Activated CD4-positive, alpha-beta T cell treated with anti-CD3 and anti-CD28 coated beads, Interleukin-2, amount 10 ng/mL, durations not matched to agents 7 days and 5 days (primary cell): ENCODE measurements at regions not wholly inside any gene's neighbourhood (a gene's known extent, or its start where the extent isn't known, plus 50 kb on each side); places are given as distances from the start of the nearest gene placed in this dataset.

Experiments used
- CTCF ChIA-PET: fragments of 350-600 bp; sonication (Branson Sonifier 250); formaldehyde crosslinking; loops from one replicate; lab custom pipeline; 2021; ENCODE audit warnings: antibody characterized with exemption; lab: Charles Lee
- POLR2A ChIA-PET: fragments of 350-600 bp; sonication (Branson Sonifier 250); formaldehyde crosslinking; loops from one replicate; lab custom pipeline; 2021; ENCODE audit warnings: antibody characterized with exemption; lab: Charles Lee
- DNase-seq: peaks from one replicate; pipeline ENCODE4 v3.0.0-alpha.2; 2020
- H3K27ac Mint-ChIP-seq: one replicate; pipeline ENCODE4 v1.8.0; 2021; ENCODE audit warnings: mild to moderate bottlenecking, moderate library complexity, mixed read lengths
- H3K27me3 Mint-ChIP-seq: one replicate; pipeline ENCODE4 v1.8.0; 2021; ENCODE audit warnings: mixed read lengths
- H3K36me3 Mint-ChIP-seq: one replicate; pipeline ENCODE4 v1.8.0; 2021; ENCODE audit warnings: low read depth, mixed read lengths
- H3K4me1 Mint-ChIP-seq: one replicate; pipeline ENCODE4 v1.8.0; 2021; ENCODE audit warnings: mixed read lengths
- H3K4me3 Mint-ChIP-seq: one replicate; pipeline ENCODE4 v1.8.0; 2021; ENCODE audit warnings: mild to moderate bottlenecking, moderate library complexity, mixed read lengths
- H3K9me3 Mint-ChIP-seq: one replicate; pipeline ENCODE4 v1.8.0; 2021; ENCODE audit warnings: mixed read lengths

- Mint-ChIP-seq H3K27ac (no peak overlapping the region), H3K4me1 (no peaks in the 10 kb centered on the region), H3K9me3 (peaks cover 6% of the 10 kb centered on the region), H3K27me3 (no peaks in the 10 kb centered on the region), H3K36me3 (no peaks in the 10 kb centered on the region), H3K4me3 (no peak overlapping the region)
- CTCF ChIA-PET: no interaction called here
- POLR2A ChIA-PET: no interaction called here
- DNase-seq: no peak
Measured at GRCh38 chr2:52542297-52542696, 1225.3 kb upstream of the CHAC2 start.

- H3K4me3 Mint-ChIP-seq: no peak overlapping the region
- ChIA-PET CTCF (no interaction called here), POLR2A (no interaction called here)
- no peaks in the 10 kb centered on the region for H3K36me3 Mint-ChIP-seq
- DNase-seq: no peak
- H3K9me3 Mint-ChIP-seq: peaks cover 5% of the 10 kb centered on the region
- H3K27ac Mint-ChIP-seq: no peak overlapping the region
- no peaks in the 10 kb centered on the region for H3K4me1 Mint-ChIP-seq
- H3K27me3 Mint-ChIP-seq: no peaks in the 10 kb centered on the region
Measured at GRCh38 chr2:52539026-52539970, 1228.3 kb upstream of the CHAC2 start.

DNA sequence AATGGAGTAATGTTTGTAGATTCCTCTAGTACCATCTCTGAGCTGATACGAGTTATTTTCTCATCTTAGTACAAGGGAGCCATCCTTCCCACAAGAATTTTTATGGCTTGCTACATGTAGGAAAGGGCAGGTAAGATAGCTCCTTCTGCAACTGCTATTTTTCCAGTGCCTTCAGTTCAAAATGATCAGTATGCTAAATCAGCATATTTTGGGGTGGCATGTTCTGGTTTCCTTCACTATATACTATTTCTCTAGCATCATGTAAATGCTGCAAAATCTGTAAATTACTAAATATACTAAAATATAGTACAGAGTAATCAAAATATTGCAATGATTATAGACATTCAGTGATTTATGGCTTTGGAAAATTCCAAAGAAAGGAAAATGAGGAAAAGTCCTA lies 1230.0 kb upstream of the CHAC2 start:
- peaks cover 4% of the 10 kb centered on the region for H3K9me3 Mint-ChIP-seq
- ChIA-PET POLR2A (no interaction called here), CTCF (no interaction called here)
- no peak for DNase-seq
- H3K27ac Mint-ChIP-seq: no peak overlapping the region
- H3K36me3 Mint-ChIP-seq: no peaks in the 10 kb centered on the region
- H3K27me3 Mint-ChIP-seq: no peaks in the 10 kb centered on the region
- no peaks in the 10 kb centered on the region for H3K4me1 Mint-ChIP-seq
- no peak overlapping the region for H3K4me3 Mint-ChIP-seq

GRCh38 chr2:52536929-52537460 lies 1230.6 kb upstream of the CHAC2 start:
- H3K36me3 Mint-ChIP-seq: no peaks in the 10 kb centered on the region
- H3K27me3 Mint-ChIP-seq: no peaks in the 10 kb centered on the region
- no peak overlapping the region for H3K4me3 Mint-ChIP-seq
- H3K27ac Mint-ChIP-seq: no peak overlapping the region
- H3K4me1 Mint-ChIP-seq: no peaks in the 10 kb centered on the region
- H3K9me3 Mint-ChIP-seq: peaks cover 3% of the 10 kb centered on the region
- DNase-seq: no peak
- CTCF ChIA-PET: no interaction called here
- POLR2A ChIA-PET: no interaction called here

GRCh38 chr2:52532956-52533355 lies 1234.6 kb upstream of the CHAC2 start:
- Mint-ChIP-seq H3K27ac (no peak overlapping the region), H3K36me3 (no peaks in the 10 kb centered on the region)
- POLR2A ChIA-PET: no interaction called here

DNA sequence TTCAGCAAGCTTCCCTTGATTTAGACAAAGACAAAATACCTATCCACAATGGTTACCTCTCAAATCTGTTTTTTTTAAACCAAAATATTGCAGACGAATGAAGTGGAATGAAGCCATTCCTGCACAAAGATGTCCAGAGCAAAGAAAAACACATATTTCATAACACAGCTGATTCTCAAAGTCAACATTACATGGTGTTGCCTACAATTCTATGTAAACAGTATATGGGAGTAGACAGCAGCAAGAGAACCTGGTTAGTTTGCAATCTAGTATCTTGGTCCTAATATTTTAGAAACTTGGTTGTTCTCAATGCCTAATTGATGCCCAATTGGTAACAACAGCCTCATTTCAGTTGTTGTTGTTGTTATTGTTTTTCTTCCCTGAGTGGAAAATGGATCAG lies 1240.9 kb upstream of the CHAC2 start:
- Mint-ChIP-seq H3K36me3 (no peaks in the 10 kb centered on the region), H3K4me3 (no peak overlapping the region), H3K27me3 (no peaks in the 10 kb centered on the region), H3K27ac (no peak overlapping the region), H3K9me3 (peaks cover 3% of the 10 kb centered on the region), H3K4me1 (no peaks in the 10 kb centered on the region)
- CTCF ChIA-PET: no interaction called here
- no peak for DNase-seq
- POLR2A ChIA-PET: no interaction called here

More at GRCh38 chr2:52532956-52533355, 1234.6 kb upstream of the CHAC2 start:
- CTCF ChIA-PET: no interaction called here
- no peak for DNase-seq
- Mint-ChIP-seq H3K9me3 (peaks cover 5% of the 10 kb centered on the region), H3K4me1 (no peaks in the 10 kb centered on the region), H3K4me3 (no peak overlapping the region), H3K27me3 (no peaks in the 10 kb centered on the region)

DNA sequence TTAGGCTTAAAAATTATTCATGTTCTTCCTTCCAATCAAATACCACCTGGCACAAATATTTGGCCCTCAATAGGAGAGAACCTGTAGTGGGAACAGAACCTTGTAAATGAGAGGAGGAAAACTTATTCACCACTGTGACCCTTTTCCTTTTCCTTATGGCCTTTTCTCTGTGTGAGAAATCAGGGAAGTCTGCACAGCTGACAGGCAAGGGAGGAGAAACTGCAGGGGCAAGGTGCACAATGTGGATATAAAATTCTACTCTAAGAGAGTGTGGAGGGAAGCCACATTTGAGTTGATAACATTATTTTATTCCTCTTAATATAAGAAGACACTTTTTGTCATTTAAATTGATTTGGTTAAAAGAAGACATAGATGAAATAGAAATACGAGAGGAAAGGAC lies 1247.0 kb upstream of the CHAC2 start:
- no peaks in the 10 kb centered on the region for H3K9me3 Mint-ChIP-seq
- H3K27ac Mint-ChIP-seq: no peak overlapping the region
- no peaks in the 10 kb centered on the region for H3K36me3 Mint-ChIP-seq
- DNase-seq: no peak
- no peaks in the 10 kb centered on the region for H3K4me1 Mint-ChIP-seq
- H3K27me3 Mint-ChIP-seq: no peaks in the 10 kb centered on the region
- CTCF ChIA-PET: no interaction called here
- POLR2A ChIA-PET: no interaction called here
- H3K4me3 Mint-ChIP-seq: no peak overlapping the region

GRCh38 chr2:52518678-52519077 lies 1248.9 kb upstream of the CHAC2 start:
- POLR2A ChIA-PET: no interaction called here
- H3K4me1 Mint-ChIP-seq: no peaks in the 10 kb centered on the region
- CTCF ChIA-PET: no interaction called here
- no peaks in the 10 kb centered on the region for H3K36me3 Mint-ChIP-seq
- no peaks in the 10 kb centered on the region for H3K27me3 Mint-ChIP-seq
- H3K27ac Mint-ChIP-seq: no peak overlapping the region
- H3K4me3 Mint-ChIP-seq: no peak overlapping the region
- H3K9me3 Mint-ChIP-seq: no peaks in the 10 kb centered on the region
- DNase-seq: no peak

GRCh38 chr2:52512760-52513159 lies 1254.8 kb upstream of the CHAC2 start:
- H3K4me1 Mint-ChIP-seq: no peaks in the 10 kb centered on the region
- no peaks in the 10 kb centered on the region for H3K36me3 Mint-ChIP-seq
- no peak overlapping the region for H3K27ac Mint-ChIP-seq
- POLR2A ChIA-PET: no interaction called here
- DNase-seq: no peak
- H3K9me3 Mint-ChIP-seq: peaks cover 4% of the 10 kb centered on the region
- CTCF ChIA-PET: no interaction called here
- no peak overlapping the region for H3K4me3 Mint-ChIP-seq
- no peaks in the 10 kb centered on the region for H3K27me3 Mint-ChIP-seq

GRCh38 chr2:52510432-52510831 lies 1257.2 kb upstream of the CHAC2 start:
- peaks cover 4% of the 10 kb centered on the region for H3K9me3 Mint-ChIP-seq
- H3K4me3 Mint-ChIP-seq: no peak overlapping the region
- ChIA-PET CTCF (no interaction called here), POLR2A (no interaction called here)
- no peaks in the 10 kb centered on the region for H3K27me3 Mint-ChIP-seq
- H3K4me1 Mint-ChIP-seq: no peaks in the 10 kb centered on the region
- H3K36me3 Mint-ChIP-seq: no peaks in the 10 kb centered on the region
- H3K27ac Mint-ChIP-seq: no peak overlapping the region
- no peak for DNase-seq

GRCh38 chr2:52502476-52502860 lies 1265.1 kb upstream of the CHAC2 start:
- no peaks in the 10 kb centered on the region for H3K27me3 Mint-ChIP-seq
- POLR2A ChIA-PET: no interaction called here
- no peaks in the 10 kb centered on the region for H3K4me1 Mint-ChIP-seq
- no peak overlapping the region for H3K4me3 Mint-ChIP-seq
- H3K36me3 Mint-ChIP-seq: no peaks in the 10 kb centered on the region
- H3K27ac Mint-ChIP-seq: no peak overlapping the region
- no peak for DNase-seq
- peaks cover 5% of the 10 kb centered on the region for H3K9me3 Mint-ChIP-seq
- CTCF ChIA-PET: no interaction called here

DNA sequence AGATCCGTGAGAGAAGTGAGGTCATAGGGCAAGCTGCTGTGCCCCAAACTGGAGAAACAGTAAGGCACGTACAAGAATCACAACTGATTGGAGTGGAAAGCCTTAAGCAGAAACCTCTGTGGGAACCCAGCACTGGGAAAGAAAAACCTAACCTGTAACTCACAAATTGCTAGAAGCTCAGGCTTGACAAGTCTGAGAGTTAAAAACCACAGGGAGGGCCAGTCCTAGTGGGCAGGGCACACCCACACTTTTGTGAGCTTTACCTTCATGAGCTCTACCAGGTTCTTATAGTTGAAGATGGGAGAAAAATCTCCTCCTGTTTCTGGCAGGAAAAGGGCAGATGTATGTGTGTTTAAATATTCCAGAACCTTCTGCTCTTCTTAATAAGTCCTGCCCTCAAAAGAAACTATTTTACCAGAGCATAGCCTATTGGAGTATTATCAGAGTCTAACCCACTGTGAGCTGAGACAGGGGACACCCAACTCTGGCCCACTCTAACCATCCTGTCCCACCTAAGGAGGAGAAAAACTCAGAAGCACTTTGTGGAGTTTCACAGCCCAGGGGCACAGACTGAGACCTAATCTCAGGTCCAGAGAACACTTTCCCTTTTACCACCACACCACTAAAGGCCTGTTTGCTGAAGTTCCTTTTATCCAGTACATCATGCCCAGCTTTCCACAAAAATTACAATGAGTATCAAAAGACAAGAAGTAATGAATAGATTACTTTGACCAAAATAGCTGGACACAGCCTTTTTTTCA lies 1265.7 kb upstream of the CHAC2 start:
- no peaks in the 10 kb centered on the region for H3K27me3 Mint-ChIP-seq
- ChIA-PET CTCF (no interaction called here), POLR2A (no interaction called here)
- H3K9me3 Mint-ChIP-seq: peaks cover 5% of the 10 kb centered on the region
- no peaks in the 10 kb centered on the region for H3K36me3 Mint-ChIP-seq
- no peak for DNase-seq
- H3K27ac Mint-ChIP-seq: no peak overlapping the region
- no peak overlapping the region for H3K4me3 Mint-ChIP-seq
- H3K4me1 Mint-ChIP-seq: no peaks in the 10 kb centered on the region

DNA sequence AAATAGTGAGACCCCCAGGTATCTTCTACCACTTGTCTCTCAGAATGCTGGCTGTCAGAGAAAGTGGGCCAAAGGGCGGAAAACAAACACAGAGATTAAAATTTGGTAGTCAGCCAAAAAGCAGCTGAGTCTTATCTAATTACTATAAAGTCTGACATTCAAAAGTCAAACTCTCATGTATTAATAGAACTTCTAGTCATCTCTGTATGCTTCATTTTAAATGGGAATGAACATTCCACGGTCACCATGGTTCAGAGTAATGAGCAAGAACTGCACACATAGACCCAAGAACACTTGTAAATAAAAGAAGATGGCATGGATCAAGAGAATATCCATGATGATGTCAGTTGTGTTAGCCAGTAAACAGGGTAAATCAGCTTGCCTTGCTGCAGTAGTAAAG lies 1267.0 kb upstream of the CHAC2 start:
- CTCF ChIA-PET: no interaction called here
- H3K9me3 Mint-ChIP-seq: peaks cover 6% of the 10 kb centered on the region
- POLR2A ChIA-PET: no interaction called here
- H3K4me3 Mint-ChIP-seq: no peak overlapping the region
- no peak for DNase-seq
- H3K36me3 Mint-ChIP-seq: no peaks in the 10 kb centered on the region
- H3K27ac Mint-ChIP-seq: no peak overlapping the region
- H3K27me3 Mint-ChIP-seq: no peaks in the 10 kb centered on the region
- no peaks in the 10 kb centered on the region for H3K4me1 Mint-ChIP-seq
